ENCODE measurements at regions not wholly inside any gene's neighbourhood (a gene's known extent, or its start where the extent isn't known, plus 50 kb on each side); places are given as distances from the start of the nearest gene placed in this dataset.

DNA sequence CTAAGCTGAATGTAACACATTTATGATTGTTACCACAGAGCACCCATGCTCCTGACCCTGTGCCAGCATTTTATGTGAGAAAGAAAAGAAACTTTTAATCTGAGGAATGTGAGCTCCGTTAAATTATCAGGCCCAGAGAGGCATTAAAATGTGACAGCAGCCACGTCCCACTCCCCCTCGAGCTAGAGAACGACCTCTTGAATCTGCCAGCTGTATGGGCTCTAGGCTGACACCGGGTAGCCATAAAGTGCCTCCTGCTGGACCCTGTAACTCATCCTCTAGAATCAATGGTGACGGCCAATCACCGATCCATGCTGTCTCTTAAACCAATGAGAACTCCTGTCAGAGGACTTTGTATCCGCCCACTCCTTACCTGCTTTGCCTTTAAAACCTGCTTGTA, 110.2 kb upstream of the ADRA2C start:
- H3K36me3 ChIP-seq (ENCODE audit: low read depth), result no peaks in the 10 kb centered on the region
- TF ChIP-seq, protein P1, sequence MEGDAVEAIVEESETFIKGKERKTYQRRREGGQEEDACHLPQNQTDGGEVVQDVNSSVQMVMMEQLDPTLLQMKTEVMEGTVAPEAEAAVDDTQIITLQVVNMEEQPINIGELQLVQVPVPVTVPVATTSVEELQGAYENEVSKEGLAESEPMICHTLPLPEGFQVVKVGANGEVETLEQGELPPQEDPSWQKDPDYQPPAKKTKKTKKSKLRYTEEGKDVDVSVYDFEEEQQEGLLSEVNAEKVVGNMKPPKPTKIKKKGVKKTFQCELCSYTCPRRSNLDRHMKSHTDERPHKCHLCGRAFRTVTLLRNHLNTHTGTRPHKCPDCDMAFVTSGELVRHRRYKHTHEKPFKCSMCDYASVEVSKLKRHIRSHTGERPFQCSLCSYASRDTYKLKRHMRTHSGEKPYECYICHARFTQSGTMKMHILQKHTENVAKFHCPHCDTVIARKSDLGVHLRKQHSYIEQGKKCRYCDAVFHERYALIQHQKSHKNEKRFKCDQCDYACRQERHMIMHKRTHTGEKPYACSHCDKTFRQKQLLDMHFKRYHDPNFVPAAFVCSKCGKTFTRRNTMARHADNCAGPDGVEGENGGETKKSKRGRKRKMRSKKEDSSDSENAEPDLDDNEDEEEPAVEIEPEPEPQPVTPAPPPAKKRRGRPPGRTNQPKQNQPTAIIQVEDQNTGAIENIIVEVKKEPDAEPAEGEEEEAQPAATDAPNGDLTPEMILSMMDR (IDR thresholded peaks at IDR 0.05; ENCODE audit: poor library complexity, severe bottlenecking), result no peak
- no peak overlapping the region for H3K4me3 ChIP-seq (ENCODE audit: severe bottlenecking)
- H3K27ac ChIP-seq (ENCODE audit: poor library complexity, severe bottlenecking), result no peak overlapping the region
- H3K9me3 ChIP-seq (ENCODE audit: severe bottlenecking), result no peaks in the 10 kb centered on the region
- peaks cover 66% of the 10 kb centered on the region for H3K27me3 ChIP-seq (ENCODE audit: insufficient read depth, poor library complexity, severe bottlenecking)
- no peak for DNase-seq (ENCODE audit: low spot score)
- ATAC-seq (ENCODE audit: low read depth), result no peak
- H3K4me1 ChIP-seq (ENCODE audit: insufficient read depth, poor library complexity, severe bottlenecking), result no peaks in the 10 kb centered on the region

DNA sequence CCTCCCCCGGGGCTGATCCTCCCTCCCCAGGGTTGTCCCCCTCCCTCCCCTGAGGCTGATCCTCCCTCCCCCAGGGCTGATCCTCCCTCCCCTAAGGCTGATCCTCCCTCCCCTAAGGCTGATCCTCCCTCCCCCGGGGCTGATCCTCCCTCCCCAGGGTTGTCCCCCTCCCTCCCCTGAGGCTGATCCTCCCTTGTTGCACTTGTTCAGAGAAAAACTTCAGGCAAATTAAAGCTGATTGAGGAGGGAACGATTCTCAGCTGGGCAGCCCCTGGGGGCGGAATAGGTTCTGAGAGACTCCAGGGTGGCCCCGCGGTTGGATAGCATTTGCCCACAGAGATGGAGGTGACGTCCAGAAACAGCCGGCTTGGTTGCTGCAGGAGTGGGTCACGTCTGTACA, 110.7 kb upstream of the ADRA2C start:
- Histone ChIP-seq H3K9me3 (ENCODE audit: severe bottlenecking) (no peaks in the 10 kb centered on the region), H3K4me3 (ENCODE audit: severe bottlenecking) (no peak overlapping the region), H3K4me1 (ENCODE audit: insufficient read depth, poor library complexity, severe bottlenecking) (no peaks in the 10 kb centered on the region), H3K27me3 (ENCODE audit: insufficient read depth, poor library complexity, severe bottlenecking) (peaks cover 67% of the 10 kb centered on the region), H3K27ac (ENCODE audit: poor library complexity, severe bottlenecking) (no peak overlapping the region), H3K36me3 (ENCODE audit: low read depth) (no peaks in the 10 kb centered on the region)
- DNase-seq (ENCODE audit: low spot score) (no peak), ATAC-seq (ENCODE audit: low read depth) (no peak)
- TF ChIP-seq, protein P1 (IDR thresholded peaks at IDR 0.05; ENCODE audit: poor library complexity, severe bottlenecking), result no peak

DNA sequence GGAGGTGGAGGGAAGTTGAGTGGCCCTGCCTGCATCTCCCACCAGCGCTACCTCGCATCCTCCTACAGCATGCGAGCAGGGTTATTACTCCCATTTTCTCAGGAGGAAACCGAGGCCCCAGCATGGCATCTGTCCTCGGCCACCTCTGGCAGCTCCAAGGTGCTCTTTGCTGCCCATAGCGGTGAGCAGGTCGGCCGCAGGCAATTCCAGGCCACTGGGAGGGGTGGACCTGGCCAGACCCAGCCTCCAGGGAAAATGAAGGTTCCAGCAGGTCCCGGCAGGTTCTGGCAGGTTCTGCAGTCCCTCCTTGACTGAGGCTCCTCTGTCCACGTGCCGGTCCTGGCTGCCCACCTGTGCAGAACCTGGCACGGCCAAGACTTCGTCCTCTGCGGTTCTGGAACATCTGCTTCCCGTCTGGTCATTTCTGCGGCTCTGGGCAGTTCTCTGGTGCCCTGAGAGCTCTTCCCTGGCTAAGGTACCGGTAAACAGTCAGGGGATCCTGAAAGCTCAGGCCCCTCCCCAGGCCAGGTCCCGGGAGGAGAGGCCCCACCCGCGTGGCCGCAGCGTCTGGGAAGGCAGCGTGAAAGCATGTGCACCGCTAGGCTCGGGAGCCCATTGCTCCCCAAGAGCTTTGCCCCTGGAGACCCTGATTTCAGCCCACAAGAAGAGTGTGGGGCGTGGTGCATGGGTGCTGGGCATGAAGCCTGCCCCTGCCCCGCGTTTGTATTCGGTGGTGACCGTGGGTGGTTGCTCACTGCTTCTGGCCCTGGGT, 112.0 kb upstream of the ADRA2C start:
- H3K27me3 ChIP-seq (ENCODE audit: insufficient read depth, poor library complexity, severe bottlenecking), result peaks cover 64% of the 10 kb centered on the region
- TF ChIP-seq, protein P1 (IDR thresholded peaks at IDR 0.05; ENCODE audit: poor library complexity, severe bottlenecking), result no peak
- ATAC-seq (ENCODE audit: low read depth), result no peak
- no peaks in the 10 kb centered on the region for H3K9me3 ChIP-seq (ENCODE audit: severe bottlenecking)
- DNase-seq (ENCODE audit: low spot score), result no peak
- H3K4me3 ChIP-seq (ENCODE audit: severe bottlenecking), result no peak overlapping the region
- H3K4me1 ChIP-seq (ENCODE audit: insufficient read depth, poor library complexity, severe bottlenecking), result no peaks in the 10 kb centered on the region
- H3K27ac ChIP-seq (ENCODE audit: poor library complexity, severe bottlenecking), result no peak overlapping the region
- H3K36me3 ChIP-seq (ENCODE audit: low read depth), result no peaks in the 10 kb centered on the region

DNA sequence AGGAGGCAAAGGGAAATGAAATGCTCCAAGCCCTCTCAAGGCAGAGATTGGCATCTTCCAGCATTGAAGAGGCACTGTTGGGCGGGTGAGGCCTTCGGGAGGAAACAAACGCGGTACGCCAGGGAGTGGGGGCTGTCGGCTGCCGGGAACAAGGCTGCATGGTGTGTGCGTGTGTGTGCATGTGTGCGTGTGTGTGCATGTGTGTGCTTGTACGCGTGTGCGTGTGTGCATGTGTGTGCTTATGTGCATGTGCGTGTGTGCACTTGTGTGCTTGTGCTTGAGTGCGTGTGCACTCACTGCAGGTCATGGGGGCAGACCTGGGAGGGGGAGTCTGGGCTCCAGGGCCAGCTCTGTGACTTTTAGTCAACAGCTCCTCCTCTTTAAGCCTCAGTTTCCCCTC, 113.6 kb upstream of the ADRA2C start:
- peaks cover 52% of the 10 kb centered on the region for H3K27me3 ChIP-seq (ENCODE audit: insufficient read depth, poor library complexity, severe bottlenecking)
- DNase-seq (ENCODE audit: low spot score) (no peak), ATAC-seq (ENCODE audit: low read depth) (no peak)
- no peaks in the 10 kb centered on the region for H3K9me3 ChIP-seq (ENCODE audit: severe bottlenecking)
- TF ChIP-seq, protein P1 (IDR thresholded peaks at IDR 0.05; ENCODE audit: poor library complexity, severe bottlenecking), result no peak
- no peak overlapping the region for H3K4me3 ChIP-seq (ENCODE audit: severe bottlenecking)
- no peaks in the 10 kb centered on the region for H3K36me3 ChIP-seq (ENCODE audit: low read depth)
- H3K4me1 ChIP-seq (ENCODE audit: insufficient read depth, poor library complexity, severe bottlenecking), result no peaks in the 10 kb centered on the region
- H3K27ac ChIP-seq (ENCODE audit: poor library complexity, severe bottlenecking), result no peak overlapping the region

- TF ChIP-seq, protein P1 (IDR thresholded peaks at IDR 0.05; ENCODE audit: poor library complexity, severe bottlenecking), result no peak
- H3K4me1 ChIP-seq (ENCODE audit: insufficient read depth, poor library complexity, severe bottlenecking), result no peaks in the 10 kb centered on the region
- no peaks in the 10 kb centered on the region for H3K36me3 ChIP-seq (ENCODE audit: low read depth)
- peaks cover 46% of the 10 kb centered on the region for H3K27me3 ChIP-seq (ENCODE audit: insufficient read depth, poor library complexity, severe bottlenecking)
- no peak overlapping the region for H3K27ac ChIP-seq (ENCODE audit: poor library complexity, severe bottlenecking)
- no peak overlapping the region for H3K4me3 ChIP-seq (ENCODE audit: severe bottlenecking)
- DNase-seq (ENCODE audit: low spot score) (no peak), ATAC-seq (ENCODE audit: low read depth) (no peak)
- no peaks in the 10 kb centered on the region for H3K9me3 ChIP-seq (ENCODE audit: severe bottlenecking)
Measured at GRCh38 chr4:3651267-3651845, 114.8 kb upstream of the ADRA2C start.
